HG02798 (cell line): ENCODE measurements at regions not wholly inside any gene's neighbourhood (a gene's known extent, or its start where the extent isn't known, plus 50 kb on each side); places are given as distances from the start of the nearest gene placed in this dataset.

Experiments used
- ATAC-seq: cut with Tn5 transposase; IDR thresholded peaks from one replicate; pipeline ENCODE4 v1.9.1; 2021; ENCODE audit warnings: mild to moderate bottlenecking; ENCODE audit not compliant: unreplicated experiment, poor library complexity

- no peak for ATAC-seq
These were observed 194.5 kb upstream of the CDKN3 start for GRCh38 chr14:54202288-54202687.

GRCh38 chr14:54206516-54206915 is 190.3 kb upstream of the CDKN3 start:
- no peak for ATAC-seq

DNA sequence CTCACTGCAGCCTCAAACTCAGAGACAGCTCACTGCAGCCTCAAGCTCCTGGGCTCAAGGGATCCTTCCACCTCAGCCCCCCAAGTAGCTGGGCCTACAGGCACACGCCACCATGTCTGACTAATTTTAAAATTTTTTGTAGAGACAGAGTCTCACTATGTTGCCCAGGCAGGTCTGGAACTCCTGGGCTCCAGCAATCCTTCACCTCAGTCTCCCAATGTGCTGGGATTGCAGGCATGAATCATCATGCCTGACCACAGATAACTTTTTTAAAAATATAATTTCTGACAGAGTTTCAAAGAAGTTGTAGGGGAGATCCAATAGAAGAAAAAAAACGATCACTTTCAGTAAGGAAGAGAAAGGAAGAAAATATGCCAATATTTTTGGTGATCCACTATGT is 189.7 kb upstream of the CDKN3 start:
- no peak for ATAC-seq

DNA sequence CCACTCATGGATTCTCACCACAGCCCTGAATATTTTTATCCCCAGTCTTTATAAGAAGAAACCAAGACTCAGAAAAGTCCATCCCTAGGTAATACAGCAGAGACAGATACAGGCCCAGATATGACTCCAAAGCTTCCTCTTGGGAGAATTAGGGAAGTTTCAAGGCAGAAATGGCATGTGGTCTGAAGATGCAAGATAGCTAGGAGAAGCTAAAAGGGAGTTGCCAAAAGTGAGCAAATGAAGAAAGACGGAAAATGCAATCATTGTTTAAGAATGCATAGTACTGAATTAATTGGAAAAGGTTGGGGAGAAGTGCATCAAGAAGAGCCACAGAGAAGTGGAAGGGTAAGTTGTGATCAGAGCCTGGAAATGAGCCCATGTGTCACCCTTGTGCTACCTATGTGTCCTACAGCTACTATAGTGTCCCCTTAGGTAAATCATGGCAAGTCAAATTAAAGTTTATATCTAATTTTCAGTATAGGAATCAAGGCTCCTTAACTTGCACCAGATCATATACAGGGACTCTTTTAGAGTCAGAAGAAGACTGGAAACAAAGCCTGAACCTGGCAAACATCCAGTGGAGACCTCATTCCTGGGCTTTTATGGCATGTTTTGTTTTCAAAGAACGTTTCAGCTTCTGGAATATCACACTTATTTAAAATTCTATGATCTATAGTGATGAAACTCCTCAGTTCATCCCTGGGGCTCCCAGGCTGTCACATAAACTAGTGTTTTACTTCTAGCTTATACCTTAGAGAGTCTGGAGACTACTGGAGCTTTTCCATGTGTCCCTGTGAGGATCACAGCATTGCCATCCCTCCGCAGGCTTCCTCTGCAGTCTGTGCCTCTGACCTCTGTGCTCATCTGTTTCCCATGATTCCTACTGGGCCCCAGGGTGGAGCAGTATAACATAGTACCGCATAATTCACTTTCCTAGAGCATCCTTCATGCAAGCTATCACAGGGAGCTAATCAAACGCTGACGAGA is 189.0 kb upstream of the CDKN3 start:
- no peak for ATAC-seq

DNA sequence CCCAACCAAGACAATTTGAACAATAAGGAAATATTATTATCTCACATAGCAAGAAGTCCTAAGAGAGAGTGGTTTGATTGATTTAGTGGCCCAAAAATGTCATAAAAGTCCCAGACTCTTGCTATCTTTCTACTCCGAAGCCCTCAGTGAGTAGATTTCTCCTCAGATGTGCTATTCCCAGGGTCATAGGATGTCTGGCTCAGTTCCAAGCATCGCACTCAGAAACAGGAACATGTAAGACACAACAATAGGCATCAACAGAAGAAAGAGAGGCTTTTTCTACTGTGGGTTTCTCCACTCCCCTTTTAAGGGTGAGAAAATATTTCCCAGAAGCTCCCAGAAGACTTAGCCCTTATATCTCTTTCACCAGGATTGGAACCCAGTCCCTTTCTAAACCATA is 188.1 kb upstream of the CDKN3 start:
- no peak for ATAC-seq

DNA sequence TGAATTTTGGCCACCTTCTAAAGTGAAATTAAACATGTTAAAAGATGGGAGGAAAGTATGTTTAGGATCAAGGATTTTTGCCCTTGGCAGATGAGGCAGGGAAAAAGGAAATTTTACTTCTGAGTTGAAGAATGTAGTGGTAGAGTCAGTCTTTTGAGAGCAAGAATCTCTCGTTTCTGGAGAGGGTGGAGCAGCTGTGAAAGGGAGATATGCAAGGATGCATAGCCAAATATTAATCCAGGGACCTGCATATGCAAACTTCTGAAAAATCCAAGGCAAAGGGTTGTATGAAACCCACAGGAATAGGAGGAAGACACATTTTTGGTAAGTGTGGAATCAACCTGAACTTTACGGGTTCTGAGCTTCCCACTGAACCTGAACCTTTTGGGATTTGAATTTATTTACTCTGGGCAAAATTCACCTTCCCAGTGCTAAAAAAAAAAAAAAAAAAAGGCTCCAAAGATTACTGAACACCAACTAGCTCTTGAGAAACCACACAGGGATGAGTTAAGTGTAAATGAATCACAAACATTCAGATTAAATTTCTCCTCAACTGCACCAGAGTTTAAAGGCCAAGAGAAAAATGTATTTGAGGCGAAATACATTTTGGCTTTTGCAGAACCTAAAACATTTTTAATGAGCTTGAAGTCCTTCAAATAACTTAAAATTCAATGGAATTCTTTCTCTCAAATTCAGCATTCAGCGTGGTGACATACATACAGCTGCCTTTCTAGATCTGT is 187.1 kb upstream of the CDKN3 start:
- ATAC-seq, result no peak

DNA sequence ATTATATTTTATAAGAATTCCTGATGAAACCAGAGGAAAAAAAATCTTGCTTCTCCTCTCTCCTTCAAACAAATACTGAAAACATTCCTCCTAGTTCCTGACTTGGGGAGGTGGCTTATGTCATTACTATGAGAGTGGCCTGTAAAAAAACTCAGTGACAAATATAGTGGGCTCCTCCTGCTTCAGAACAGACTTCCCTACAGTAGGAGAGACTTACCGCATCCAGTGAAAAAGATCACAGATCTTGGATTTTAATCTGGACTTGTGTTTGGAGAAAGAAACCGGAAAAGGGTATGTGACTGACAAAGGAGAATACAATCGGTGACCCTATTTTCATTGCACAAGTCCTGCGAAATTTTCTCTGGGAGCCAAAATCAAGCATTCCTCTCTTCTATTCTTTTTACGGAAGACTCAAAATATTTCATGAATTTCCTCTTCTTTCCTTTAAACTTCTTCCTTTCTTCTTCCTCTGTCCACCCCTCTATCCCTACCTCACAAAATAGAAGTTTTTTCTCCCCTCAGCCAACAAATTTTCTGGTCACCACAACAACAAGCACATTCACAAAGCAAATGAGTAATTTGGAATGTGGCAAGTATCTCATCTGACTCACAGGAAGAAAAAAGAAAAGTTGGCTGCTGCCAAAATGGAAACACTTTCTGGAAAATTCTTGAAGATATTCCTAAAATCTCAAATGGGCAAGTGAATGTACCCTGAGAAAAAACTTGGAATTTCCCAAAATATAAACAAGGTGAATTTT is 185.1 kb upstream of the CDKN3 start:
- ATAC-seq, result no peak

DNA sequence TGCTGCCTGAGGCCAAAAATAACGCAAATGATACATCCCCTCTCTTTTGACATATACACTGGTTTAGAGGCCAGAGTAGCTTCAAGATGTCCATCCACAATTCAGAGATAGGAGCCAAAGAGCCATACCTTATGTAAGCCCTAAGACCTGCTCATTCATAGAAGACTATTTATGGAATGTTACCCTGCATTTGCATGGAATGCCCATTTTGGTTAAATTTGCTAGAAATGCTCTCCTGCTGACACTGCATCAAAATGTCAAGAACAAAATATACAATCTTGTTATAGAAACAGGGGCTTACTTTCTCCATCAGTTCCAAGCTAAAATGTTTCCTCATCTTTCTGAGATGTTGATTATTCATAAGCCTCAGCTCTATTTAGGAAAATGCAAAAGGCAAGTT is 183.3 kb upstream of the CDKN3 start:
- no peak for ATAC-seq

DNA sequence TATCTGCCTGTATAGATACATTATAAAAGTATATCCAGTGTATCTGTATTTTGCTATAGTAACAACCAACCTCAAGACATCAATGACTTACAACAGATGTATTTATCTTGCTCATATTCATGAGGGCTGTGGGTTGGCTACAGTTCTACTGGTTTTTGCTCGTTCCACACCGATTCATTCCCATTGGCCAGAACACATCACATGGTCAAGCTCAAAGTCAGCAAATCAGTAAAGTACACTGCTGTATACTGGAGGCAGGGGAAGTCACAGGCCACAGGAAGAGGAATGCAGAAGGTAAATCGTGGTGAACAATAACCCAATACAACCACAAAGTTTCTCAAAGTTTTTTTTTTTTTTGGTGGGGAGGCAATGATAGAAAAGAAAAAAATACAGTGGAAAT is 180.0 kb upstream of the CDKN3 start:
- ATAC-seq, result no peak

DNA sequence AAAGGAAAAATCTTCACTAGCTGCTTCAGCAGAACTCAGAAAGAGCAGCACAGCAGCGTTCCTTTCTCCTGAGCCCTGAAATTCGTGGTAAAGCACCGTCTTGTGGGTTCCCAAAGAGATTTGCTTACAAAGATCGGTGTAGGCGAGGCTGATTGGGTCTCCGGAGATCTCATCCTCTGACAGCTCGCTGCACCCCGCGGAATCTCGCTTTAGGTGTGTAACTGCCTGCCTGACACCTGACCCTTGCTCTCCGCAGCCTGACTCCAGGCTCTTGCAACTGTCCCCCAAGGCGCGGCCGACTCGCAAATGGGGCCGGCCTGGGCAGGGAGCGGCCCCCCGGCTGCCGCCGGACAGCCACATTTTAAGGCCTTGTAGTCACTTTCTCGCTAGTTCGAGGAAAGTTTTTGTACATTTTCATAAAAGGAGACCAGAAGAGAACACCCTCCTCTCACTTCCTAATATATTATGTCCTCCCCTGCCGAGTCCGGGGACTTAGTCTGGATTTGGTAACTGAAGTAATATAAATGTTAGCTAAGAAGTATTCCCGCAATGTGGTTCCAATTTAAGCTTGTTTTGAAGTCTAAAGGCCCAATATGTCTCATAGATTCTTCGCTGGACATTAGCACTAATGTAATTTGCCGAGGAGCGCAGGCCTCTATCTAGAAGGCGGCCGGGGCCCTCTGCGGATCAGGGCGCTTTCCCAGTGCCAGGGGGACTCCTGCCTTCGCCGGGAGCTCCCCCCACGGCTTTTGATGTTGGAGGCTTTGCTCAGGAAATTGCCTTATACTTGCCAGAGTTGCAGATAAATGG is 177.3 kb upstream of the CDKN3 start:
- no peak for ATAC-seq

- no peak for ATAC-seq
These were observed 176.6 kb upstream of the CDKN3 start for GRCh38 chr14:54220071-54220703.

GRCh38 chr14:54220704-54221431 is 175.9 kb upstream of the CDKN3 start:
- no peak for ATAC-seq

DNA sequence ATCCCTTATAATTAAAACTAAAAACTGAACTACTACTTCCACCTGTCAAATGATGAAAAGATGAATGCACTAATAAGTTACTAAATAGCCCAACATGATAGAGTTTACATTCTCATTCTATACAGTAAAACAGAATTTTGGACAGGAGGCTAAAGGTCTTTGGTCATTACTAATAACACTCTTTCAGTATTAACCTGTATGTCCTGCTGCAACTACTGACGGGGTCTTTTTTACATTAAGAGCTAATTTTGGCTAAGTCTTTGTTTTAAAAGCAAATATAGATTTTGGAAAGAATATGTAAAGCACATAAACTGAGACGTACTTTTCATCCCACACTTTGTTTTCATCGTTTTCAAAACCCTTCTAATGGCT is 175.4 kb upstream of the CDKN3 start:
- no peak for ATAC-seq

- ATAC-seq, result no peak
These were observed 174.8 kb upstream of the CDKN3 start for GRCh38 chr14:54221971-54222370.

DNA sequence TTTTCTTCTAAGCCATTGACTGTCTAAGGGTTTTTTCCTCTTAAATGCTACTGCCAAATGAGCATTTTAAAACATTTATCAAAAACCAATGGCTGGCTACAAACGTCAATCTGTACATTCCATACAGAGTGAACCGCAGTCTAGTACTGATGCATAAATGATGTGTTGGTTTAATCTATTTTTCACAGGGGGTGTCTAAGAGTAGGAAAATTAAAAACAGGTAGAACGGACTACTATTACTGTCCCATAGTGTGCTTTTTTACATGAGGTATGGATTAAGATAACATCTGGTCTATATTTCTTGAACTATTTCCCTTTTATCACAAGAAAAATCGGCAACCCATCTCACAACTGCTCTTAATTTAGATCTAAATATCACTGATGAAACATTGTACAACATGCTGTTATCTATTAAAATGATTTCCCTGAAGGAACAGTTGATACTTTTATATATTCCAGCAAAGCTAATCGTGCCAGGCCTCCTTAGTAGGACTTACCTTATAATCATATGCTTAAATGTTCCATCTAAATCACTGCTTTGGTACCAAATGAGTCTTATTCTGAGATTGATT is 172.9 kb upstream of the CDKN3 start:
- no peak for ATAC-seq

GRCh38 chr14:54225457-54226060 is 171.2 kb upstream of the CDKN3 start:
- ATAC-seq, result no peak

DNA sequence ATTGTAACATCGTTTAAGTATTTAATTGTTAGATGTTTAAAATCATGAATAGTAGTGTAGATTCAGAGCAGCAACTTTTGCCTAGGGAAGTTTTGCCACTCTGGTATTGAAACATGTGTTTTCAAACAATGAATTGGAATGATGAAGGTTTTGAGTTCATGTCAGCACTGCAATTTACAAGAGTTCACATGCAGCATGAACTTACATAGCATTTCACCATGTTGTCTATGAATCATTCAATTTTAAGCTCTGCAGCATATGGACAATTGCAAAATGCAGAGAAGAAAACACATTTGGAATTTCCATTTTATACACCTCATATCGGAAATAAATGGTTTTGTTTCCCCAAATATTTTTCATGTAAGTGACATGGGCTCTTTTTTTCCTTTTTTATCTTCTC is 170.7 kb upstream of the CDKN3 start:
- no peak for ATAC-seq

DNA sequence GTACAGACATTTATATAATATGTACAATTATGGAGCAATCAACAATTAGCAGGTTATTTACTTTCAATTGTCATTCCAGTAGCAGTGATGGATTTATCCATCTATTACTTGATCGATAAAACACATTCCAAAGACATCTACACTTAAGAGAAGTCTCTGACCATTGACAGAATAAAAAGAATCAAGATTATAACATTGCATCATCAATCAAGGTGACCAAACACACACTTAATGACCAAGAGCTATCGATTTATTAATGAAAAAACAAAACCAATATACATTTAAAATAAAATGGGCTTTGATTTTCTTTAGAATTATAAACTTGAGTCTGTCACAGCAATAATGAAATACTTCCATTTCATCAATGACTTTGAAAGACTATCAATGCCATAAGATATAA is 170.2 kb upstream of the CDKN3 start:
- no peak for ATAC-seq
